ENCODE measurements at regions not wholly inside any gene's neighbourhood (a gene's known extent, or its start where the extent isn't known, plus 50 kb on each side); places are given as distances from the start of the nearest gene placed in this dataset.

- H3K4me1 Mint-ChIP-seq, result no peaks in the 10 kb centered on the region
- Histone ChIP-seq H3K79me2 (ENCODE audit: insufficient read depth, low read length) (no peaks in the 10 kb centered on the region), H3K27me3 (ENCODE audit: control insufficient read depth in 2 of 2, insufficient read depth in 2 of 2, low read length in 2 of 2) (no peaks in the 10 kb centered on the region), H3K4me3 (replicated peaks in 1 of 3; ENCODE audit: low read depth in 2 of 3, low read length in 3 of 3) (no peak overlapping the region), H3K4me2 (replicated peaks; ENCODE audit: extremely low read depth, low read length, poor library complexity, severe bottlenecking) (no peak overlapping the region), H4K20me1 (ENCODE audit: insufficient read depth, low read length) (no peaks in the 10 kb centered on the region), H3K9me3 (replicated peaks in 1 of 2; ENCODE audit: control insufficient read depth in 1 of 2, insufficient read depth in 1 of 2, low read length in 2 of 2) (peaks cover 0 to 4% of the 10 kb centered on the region in 2 donors), H3K27ac (ENCODE audit: low read depth in 1 of 2, low read length in 2 of 2) (no peak overlapping the region), H3K9ac (ENCODE audit: insufficient read depth, low read length, poor library complexity, severe bottlenecking) (no peak overlapping the region), H3K36me3 (replicated peaks in 1 of 2; ENCODE audit: control insufficient read depth in 1 of 2, insufficient read depth in 2 of 2, low read length in 2 of 2) (no peaks in the 10 kb centered on the region), H2AFZ (ENCODE audit: insufficient read depth, low read depth, low read length, poor library complexity, severe bottlenecking) (no peak overlapping the region), H3K4me1 (ENCODE audit: control insufficient read depth in 1 of 2, insufficient read depth in 2 of 2, low read length in 2 of 2) (no peaks in the 10 kb centered on the region)
- peaks cover 2 to 4% (median 4%) of the 10 kb centered on the region in 7 donors for H3K9me3 Mint-ChIP-seq
- no peak overlapping the region for H3K27ac Mint-ChIP-seq
- no peak for DNase-seq
- no peaks in the 10 kb centered on the region for H3K27me3 Mint-ChIP-seq (ENCODE audit: low read depth in 3 of 3)
- intact Hi-C loops (cut with micrococcal nuclease), result no loop called here
- H3K4me3 Mint-ChIP-seq, result no peak overlapping the region
- no peak for TF ChIP-seq CTCF (IDR thresholded peaks at IDR 0.05)
- no peaks in the 10 kb centered on the region for H3K36me3 Mint-ChIP-seq
Measured at GRCh38 chr2:187008111-187008510, 159.1 kb upstream of the ZSWIM2 start.

GRCh38 chr2:187003611-187004010 is 154.6 kb upstream of the ZSWIM2 start:
- peak overlapping the region in 1 of 2 donors; percentile 52 for H3K4me3 Mint-ChIP-seq
- no peaks in the 10 kb centered on the region for H3K79me2 ChIP-seq (ENCODE audit: insufficient read depth, low read length)
- H3K4me3 ChIP-seq (replicated peaks in 1 of 3; ENCODE audit: low read depth in 2 of 3, low read length in 3 of 3), result peak overlapping the region in 2 of 3 experiments; percentile 29 to 46
- intact Hi-C loops (cut with micrococcal nuclease), result no loop called here
- peaks cover 17 to 25% (median 20%) of the 10 kb centered on the region in 7 donors for H3K9me3 Mint-ChIP-seq
- H3K4me1 Mint-ChIP-seq, result peaks cover 1% of the 10 kb centered on the region
- no peak for TF ChIP-seq CTCF (IDR thresholded peaks at IDR 0.05)
- no peaks in the 10 kb centered on the region for H3K36me3 ChIP-seq (replicated peaks in 1 of 2; ENCODE audit: control insufficient read depth in 1 of 2, insufficient read depth in 2 of 2, low read length in 2 of 2)
- no peak overlapping the region for H3K27ac Mint-ChIP-seq
- H3K4me1 ChIP-seq (ENCODE audit: control insufficient read depth in 1 of 2, insufficient read depth in 2 of 2, low read length in 2 of 2), result no peaks in the 10 kb centered on the region
- H3K27me3 Mint-ChIP-seq (ENCODE audit: low read depth in 3 of 3), result no peaks in the 10 kb centered on the region
- no peak overlapping the region for H2AFZ ChIP-seq (ENCODE audit: insufficient read depth, low read depth, low read length, poor library complexity, severe bottlenecking)
- no peaks in the 10 kb centered on the region for H3K27me3 ChIP-seq (ENCODE audit: control insufficient read depth in 2 of 2, insufficient read depth in 2 of 2, low read length in 2 of 2)
- WGBS (ENCODE audit: insufficient coverage), result no CpG with 5 or more reads among the region's 1 CpG
- DNase-seq, result no peak
- H4K20me1 ChIP-seq (ENCODE audit: insufficient read depth, low read length), result no peaks in the 10 kb centered on the region
- no peak overlapping the region for H3K4me2 ChIP-seq (replicated peaks; ENCODE audit: extremely low read depth, low read length, poor library complexity, severe bottlenecking)
- peaks cover 7 to 22% of the 10 kb centered on the region in 2 donors for H3K9me3 ChIP-seq (replicated peaks in 1 of 2; ENCODE audit: control insufficient read depth in 1 of 2, insufficient read depth in 1 of 2, low read length in 2 of 2)
- H3K36me3 Mint-ChIP-seq, result no peaks in the 10 kb centered on the region
- no peak overlapping the region for H3K27ac ChIP-seq (ENCODE audit: low read depth in 1 of 2, low read length in 2 of 2)
- H3K9ac ChIP-seq (ENCODE audit: insufficient read depth, low read length, poor library complexity, severe bottlenecking), result no peak overlapping the region
